ENCODE measurements at regions not wholly inside any gene's neighbourhood (a gene's known extent, or its start where the extent isn't known, plus 50 kb on each side); places are given as distances from the start of the nearest gene placed in this dataset.

GRCh38 chr5:62684310-62684709 is 105.7 kb downstream of the LRRC70 start:
- intact Hi-C loops (cut with micrococcal nuclease), result no loop called here

- intact Hi-C loops (cut with micrococcal nuclease), result no loop called here
Measured at GRCh38 chr5:62682059-62682458, 103.4 kb downstream of the LRRC70 start.

GRCh38 chr5:62681117-62681850 is 102.7 kb downstream of the LRRC70 start:
- intact Hi-C loops (cut with micrococcal nuclease), result no loop called here

GRCh38 chr5:62680121-62680520 is 101.5 kb downstream of the LRRC70 start:
- intact Hi-C loops (cut with micrococcal nuclease), result no loop called here
